ENCODE measurements at regions not wholly inside any gene's neighbourhood (a gene's known extent, or its start where the extent isn't known, plus 50 kb on each side); places are given as distances from the start of the nearest gene placed in this dataset.

DNA sequence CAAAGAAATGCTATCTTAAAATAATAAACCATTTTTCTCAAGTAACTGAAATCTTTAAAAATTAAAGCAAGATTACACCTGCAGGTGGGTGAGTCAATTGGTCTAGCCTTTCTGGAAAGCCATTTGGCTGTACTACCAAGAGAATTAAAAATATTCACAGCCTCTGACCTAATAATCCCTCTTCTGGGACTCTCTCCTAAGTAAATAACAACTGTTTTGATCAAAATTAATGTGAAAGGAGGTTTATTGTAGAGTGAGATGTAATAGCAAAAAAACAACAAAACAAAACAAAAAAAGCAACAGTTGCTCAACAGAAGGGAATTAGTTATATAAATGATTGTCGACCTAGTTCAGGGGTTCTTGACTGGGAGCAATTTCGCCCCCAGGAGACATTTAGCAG lies 89.0 kb downstream of the GEMIN8 start:
- Histone ChIP-seq H3K27ac (ENCODE audit: low read depth in 2 of 2, low read length in 1 of 2) (no peak overlapping the region), H2AFZ (ENCODE audit: low read depth) (no peak overlapping the region), H3K27me3 (ENCODE audit: insufficient read depth) (peaks cover 37% of the 10 kb centered on the region), H3F3A (replicated peaks; ENCODE audit: insufficient read depth) (no peaks in the 10 kb centered on the region), H3K9me2 (no peaks in the 10 kb centered on the region), H3K36me3 (replicated peaks in 1 of 2; ENCODE audit: control insufficient read depth in 1 of 2, insufficient read depth in 2 of 2, low read length in 1 of 2) (no peaks in the 10 kb centered on the region), H4K20me1 (ENCODE audit: insufficient read depth) (no peaks in the 10 kb centered on the region), H3K4me1 (ENCODE audit: control insufficient read depth in 1 of 2, insufficient read depth in 2 of 2, low read depth in 1 of 2, low read length in 1 of 2) (peaks cover 0 to 5% of the 10 kb centered on the region in 2 experiments; a peak in 1 of 4 replicates), H3K9ac (no peak overlapping the region), H3K4me3 (ENCODE audit: low read depth in 2 of 2, low read length in 1 of 2) (no peak overlapping the region), H3K4me2 (no peak overlapping the region), H3K9me3 (no peaks in the 10 kb centered on the region), H3K79me2 (ENCODE audit: insufficient read depth) (no peaks in the 10 kb centered on the region)
- TF ChIP-seq RAD21 (IDR thresholded peaks at IDR 0.05; ENCODE audit: low read length) (no peak), NRF1 (IDR thresholded peaks at IDR 0.05; ENCODE audit: low read depth, low read length) (no peak), ELF1 (IDR thresholded peaks at IDR 0.05) (no peak), RFX5 (IDR thresholded peaks at IDR 0.05; ENCODE audit: low read length) (no peak), TCF12 (IDR thresholded peaks at IDR 0.05) (no peak), SMC3 (IDR thresholded peaks at IDR 0.05; ENCODE audit: low read depth, low read length) (no peak), SIN3A (IDR thresholded peaks at IDR 0.05; ENCODE audit: borderline replicate concordance, low read depth, low read length) (no peak), TEAD4 (IDR thresholded peaks at IDR 0.05; ENCODE audit: borderline replicate concordance, insufficient read depth) (no peak), POLR2AphosphoS5 (IDR thresholded peaks at IDR 0.05; ENCODE audit: low read depth, low read length) (no peak)
- TF ChIP-seq, protein P1, sequence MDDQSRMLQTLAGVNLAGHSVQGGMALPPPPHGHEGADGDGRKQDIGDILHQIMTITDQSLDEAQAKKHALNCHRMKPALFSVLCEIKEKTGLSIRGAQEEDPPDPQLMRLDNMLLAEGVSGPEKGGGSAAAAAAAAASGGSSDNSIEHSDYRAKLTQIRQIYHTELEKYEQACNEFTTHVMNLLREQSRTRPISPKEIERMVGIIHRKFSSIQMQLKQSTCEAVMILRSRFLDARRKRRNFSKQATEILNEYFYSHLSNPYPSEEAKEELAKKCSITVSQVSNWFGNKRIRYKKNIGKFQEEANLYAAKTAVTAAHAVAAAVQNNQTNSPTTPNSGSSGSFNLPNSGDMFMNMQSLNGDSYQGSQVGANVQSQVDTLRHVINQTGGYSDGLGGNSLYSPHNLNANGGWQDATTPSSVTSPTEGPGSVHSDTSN (IDR thresholded peaks at IDR 0.05): no peak
- TF ChIP-seq, protein P2, sequence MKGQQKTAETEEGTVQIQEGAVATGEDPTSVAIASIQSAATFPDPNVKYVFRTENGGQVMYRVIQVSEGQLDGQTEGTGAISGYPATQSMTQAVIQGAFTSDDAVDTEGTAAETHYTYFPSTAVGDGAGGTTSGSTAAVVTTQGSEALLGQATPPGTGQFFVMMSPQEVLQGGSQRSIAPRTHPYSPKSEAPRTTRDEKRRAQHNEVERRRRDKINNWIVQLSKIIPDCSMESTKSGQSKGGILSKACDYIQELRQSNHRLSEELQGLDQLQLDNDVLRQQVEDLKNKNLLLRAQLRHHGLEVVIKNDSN (IDR thresholded peaks at IDR 0.05; ENCODE audit: borderline replicate concordance, low read depth): no peak
- TF ChIP-seq, protein P3, sequence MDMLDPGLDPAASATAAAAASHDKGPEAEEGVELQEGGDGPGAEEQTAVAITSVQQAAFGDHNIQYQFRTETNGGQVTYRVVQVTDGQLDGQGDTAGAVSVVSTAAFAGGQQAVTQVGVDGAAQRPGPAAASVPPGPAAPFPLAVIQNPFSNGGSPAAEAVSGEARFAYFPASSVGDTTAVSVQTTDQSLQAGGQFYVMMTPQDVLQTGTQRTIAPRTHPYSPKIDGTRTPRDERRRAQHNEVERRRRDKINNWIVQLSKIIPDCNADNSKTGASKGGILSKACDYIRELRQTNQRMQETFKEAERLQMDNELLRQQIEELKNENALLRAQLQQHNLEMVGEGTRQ (IDR thresholded peaks at IDR 0.05; ENCODE audit: borderline replicate concordance, low read depth, low read length): no peak
- TF ChIP-seq, protein P4, sequence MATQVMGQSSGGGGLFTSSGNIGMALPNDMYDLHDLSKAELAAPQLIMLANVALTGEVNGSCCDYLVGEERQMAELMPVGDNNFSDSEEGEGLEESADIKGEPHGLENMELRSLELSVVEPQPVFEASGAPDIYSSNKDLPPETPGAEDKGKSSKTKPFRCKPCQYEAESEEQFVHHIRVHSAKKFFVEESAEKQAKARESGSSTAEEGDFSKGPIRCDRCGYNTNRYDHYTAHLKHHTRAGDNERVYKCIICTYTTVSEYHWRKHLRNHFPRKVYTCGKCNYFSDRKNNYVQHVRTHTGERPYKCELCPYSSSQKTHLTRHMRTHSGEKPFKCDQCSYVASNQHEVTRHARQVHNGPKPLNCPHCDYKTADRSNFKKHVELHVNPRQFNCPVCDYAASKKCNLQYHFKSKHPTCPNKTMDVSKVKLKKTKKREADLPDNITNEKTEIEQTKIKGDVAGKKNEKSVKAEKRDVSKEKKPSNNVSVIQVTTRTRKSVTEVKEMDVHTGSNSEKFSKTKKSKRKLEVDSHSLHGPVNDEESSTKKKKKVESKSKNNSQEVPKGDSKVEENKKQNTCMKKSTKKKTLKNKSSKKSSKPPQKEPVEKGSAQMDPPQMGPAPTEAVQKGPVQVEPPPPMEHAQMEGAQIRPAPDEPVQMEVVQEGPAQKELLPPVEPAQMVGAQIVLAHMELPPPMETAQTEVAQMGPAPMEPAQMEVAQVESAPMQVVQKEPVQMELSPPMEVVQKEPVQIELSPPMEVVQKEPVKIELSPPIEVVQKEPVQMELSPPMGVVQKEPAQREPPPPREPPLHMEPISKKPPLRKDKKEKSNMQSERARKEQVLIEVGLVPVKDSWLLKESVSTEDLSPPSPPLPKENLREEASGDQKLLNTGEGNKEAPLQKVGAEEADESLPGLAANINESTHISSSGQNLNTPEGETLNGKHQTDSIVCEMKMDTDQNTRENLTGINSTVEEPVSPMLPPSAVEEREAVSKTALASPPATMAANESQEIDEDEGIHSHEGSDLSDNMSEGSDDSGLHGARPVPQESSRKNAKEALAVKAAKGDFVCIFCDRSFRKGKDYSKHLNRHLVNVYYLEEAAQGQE (IDR thresholded peaks at IDR 0.05; ENCODE audit: low read depth, low read length): no peak
- TF ChIP-seq, protein P5, sequence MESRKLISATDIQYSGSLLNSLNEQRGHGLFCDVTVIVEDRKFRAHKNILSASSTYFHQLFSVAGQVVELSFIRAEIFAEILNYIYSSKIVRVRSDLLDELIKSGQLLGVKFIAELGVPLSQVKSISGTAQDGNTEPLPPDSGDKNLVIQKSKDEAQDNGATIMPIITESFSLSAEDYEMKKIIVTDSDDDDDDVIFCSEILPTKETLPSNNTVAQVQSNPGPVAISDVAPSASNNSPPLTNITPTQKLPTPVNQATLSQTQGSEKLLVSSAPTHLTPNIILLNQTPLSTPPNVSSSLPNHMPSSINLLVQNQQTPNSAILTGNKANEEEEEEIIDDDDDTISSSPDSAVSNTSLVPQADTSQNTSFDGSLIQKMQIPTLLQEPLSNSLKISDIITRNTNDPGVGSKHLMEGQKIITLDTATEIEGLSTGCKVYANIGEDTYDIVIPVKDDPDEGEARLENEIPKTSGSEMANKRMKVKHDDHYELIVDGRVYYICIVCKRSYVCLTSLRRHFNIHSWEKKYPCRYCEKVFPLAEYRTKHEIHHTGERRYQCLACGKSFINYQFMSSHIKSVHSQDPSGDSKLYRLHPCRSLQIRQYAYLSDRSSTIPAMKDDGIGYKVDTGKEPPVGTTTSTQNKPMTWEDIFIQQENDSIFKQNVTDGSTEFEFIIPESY (IDR thresholded peaks at IDR 0.05; ENCODE audit: borderline replicate concordance, low read depth): no peak
- TF ChIP-seq, protein P6, sequence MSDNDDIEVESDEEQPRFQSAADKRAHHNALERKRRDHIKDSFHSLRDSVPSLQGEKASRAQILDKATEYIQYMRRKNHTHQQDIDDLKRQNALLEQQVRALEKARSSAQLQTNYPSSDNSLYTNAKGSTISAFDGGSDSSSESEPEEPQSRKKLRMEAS (IDR thresholded peaks at IDR 0.05; ENCODE audit: low read depth): no peak
- DNase-seq: no peak
- POLR2A ChIA-PET: no interaction called here
- CTCF ChIA-PET: interaction anchor here (0.6 to 1.2 kb wide), 2 partner anchors 12 to 333 kb away, joined by 3 to 4 read pairs; no protein-coding TSS in a partner anchor
- 17% methylated on average over 2 of the region's 2 CpGs for WGBS (ENCODE audit: low lambda C conversion rate)

Data from SK-N-SH (cell line).